ENCODE measurements at regions not wholly inside any gene's neighbourhood (a gene's known extent, or its start where the extent isn't known, plus 50 kb on each side); places are given as distances from the start of the nearest gene placed in this dataset.

DNA sequence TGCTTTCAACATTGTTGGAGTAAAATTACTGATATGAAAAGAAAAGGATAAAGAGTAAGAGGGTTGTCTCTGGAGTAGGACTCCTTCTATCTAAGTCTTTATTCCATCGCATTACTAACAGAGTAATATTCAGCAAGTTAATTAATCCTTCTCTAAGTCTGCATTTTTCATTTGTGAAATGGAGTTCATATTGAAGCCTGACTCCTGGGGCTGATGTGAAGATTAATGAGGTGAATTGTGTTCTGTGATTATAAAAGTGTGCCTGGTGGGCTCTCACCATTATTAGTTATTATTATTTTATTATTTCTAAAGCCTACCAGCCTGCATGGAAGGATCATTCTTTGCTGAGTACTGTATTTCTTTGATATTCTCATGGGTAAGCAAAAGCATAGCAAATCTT, 1096.7 kb downstream of the KCNT2 start:
- Mint-ChIP-seq H3K4me3 (no peak overlapping the region), H3K4me1 (no peaks in the 10 kb centered on the region), H3K27me3 (no peaks in the 10 kb centered on the region), H3K9me3 (peaks cover 6% of the 10 kb centered on the region), H3K27ac (no peak overlapping the region), H3K36me3 (ENCODE audit: low read depth) (no peaks in the 10 kb centered on the region)
- TF ChIP-seq, protein P1, sequence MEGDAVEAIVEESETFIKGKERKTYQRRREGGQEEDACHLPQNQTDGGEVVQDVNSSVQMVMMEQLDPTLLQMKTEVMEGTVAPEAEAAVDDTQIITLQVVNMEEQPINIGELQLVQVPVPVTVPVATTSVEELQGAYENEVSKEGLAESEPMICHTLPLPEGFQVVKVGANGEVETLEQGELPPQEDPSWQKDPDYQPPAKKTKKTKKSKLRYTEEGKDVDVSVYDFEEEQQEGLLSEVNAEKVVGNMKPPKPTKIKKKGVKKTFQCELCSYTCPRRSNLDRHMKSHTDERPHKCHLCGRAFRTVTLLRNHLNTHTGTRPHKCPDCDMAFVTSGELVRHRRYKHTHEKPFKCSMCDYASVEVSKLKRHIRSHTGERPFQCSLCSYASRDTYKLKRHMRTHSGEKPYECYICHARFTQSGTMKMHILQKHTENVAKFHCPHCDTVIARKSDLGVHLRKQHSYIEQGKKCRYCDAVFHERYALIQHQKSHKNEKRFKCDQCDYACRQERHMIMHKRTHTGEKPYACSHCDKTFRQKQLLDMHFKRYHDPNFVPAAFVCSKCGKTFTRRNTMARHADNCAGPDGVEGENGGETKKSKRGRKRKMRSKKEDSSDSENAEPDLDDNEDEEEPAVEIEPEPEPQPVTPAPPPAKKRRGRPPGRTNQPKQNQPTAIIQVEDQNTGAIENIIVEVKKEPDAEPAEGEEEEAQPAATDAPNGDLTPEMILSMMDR (IDR thresholded peaks at IDR 0.05): no peak
- ChIA-PET POLR2A (no interaction called here), CTCF (no interaction called here)
- ATAC-seq (ENCODE audit: low read depth) (no peak), DNase-seq (no peak)
- intact Hi-C loops (cut with micrococcal nuclease): no loop called here

DNA sequence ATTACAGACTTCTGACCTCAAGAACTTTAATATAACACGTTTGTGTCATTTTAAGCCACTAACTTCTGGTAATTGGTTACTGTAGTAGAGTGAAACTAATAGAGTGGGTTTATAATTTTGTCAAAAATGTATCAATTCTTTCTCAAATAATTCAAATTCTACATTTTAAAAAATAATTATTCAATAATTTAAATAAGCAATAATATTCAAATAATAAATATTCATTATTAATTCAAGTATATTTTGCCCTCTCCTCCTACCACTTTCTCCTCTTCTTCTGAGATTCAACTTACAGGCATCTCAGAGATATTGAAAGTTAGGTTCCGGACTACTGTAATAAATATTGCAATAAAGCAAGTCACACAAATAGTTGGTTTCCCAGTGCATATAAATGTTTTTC, 1107.1 kb downstream of the KCNT2 start:
- H3K27ac Mint-ChIP-seq: no peak overlapping the region
- TF ChIP-seq, protein P1 (IDR thresholded peaks at IDR 0.05): no peak
- no peak overlapping the region for H3K4me3 Mint-ChIP-seq
- H3K9me3 Mint-ChIP-seq: peaks cover 2% of the 10 kb centered on the region
- ChIA-PET POLR2A (no interaction called here), CTCF (no interaction called here)
- H3K4me1 Mint-ChIP-seq: no peaks in the 10 kb centered on the region
- intact Hi-C loops (cut with micrococcal nuclease): no loop called here
- ATAC-seq (ENCODE audit: low read depth) (no peak), DNase-seq (no peak)
- H3K27me3 Mint-ChIP-seq: no peaks in the 10 kb centered on the region
- no peaks in the 10 kb centered on the region for H3K36me3 Mint-ChIP-seq (ENCODE audit: low read depth)

DNA sequence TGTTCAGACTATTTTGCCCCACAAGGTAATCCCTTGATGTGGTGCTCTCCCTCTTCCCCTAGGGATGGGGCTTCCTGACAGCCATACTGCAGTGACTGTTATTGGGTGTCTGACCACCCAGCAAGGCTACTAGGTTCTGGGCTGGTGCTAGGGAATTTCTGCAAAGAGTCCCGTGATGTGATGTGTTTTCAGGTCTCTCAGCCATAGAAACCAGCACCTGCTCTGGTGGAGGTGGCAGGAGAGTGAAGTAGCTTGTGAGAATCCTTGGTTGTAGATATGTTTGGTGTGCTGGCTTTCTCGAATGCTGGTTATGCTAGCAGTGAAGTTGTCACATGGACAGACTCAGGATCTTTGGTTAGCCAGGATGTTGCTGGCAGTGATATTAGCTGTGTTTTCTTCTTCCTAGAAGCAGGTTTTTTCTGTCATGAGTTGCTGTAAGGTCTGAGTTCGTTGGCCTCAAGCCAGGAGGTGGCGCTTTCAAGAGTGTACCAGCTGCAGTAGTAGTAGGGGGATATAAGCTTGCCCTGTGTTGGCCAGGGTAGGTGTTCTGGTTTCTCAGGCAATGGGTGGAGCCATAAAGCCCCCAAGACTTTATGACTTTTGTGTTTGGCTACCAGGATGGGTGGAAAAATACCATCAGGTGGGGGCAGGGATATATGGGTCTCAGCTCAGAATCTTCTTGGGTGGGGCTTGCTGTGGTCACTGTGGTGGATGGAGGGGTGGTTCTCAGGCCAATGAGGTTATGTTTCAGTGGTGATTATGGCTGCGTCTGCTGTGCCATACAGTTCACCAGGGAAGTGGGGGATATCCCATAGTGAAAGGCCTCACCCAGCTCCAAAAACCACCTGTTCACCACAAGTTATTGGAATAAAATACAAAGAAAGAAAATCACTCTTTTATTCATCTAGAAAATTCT, 1112.3 kb downstream of the KCNT2 start:
- no peak for DNase-seq
- TF ChIP-seq, protein P1 (IDR thresholded peaks at IDR 0.05): no peak
- Mint-ChIP-seq H3K27ac (no peak overlapping the region), H3K4me1 (no peaks in the 10 kb centered on the region), H3K27me3 (no peaks in the 10 kb centered on the region), H3K4me3 (no peak overlapping the region), H3K36me3 (ENCODE audit: low read depth) (no peaks in the 10 kb centered on the region), H3K9me3 (peaks cover 2% of the 10 kb centered on the region)
- ChIA-PET POLR2A (no interaction called here), CTCF (no interaction called here)
- intact Hi-C loops (cut with micrococcal nuclease): no loop called here
- no peak for ATAC-seq (ENCODE audit: low read depth)

GRCh38 chr1:195482137-195482536, 1126.1 kb downstream of the KCNT2 start:
- ATAC-seq (ENCODE audit: low read depth) (no peak), DNase-seq (no peak)
- no peak overlapping the region for H3K27ac Mint-ChIP-seq
- TF ChIP-seq, protein P1 (IDR thresholded peaks at IDR 0.05): no peak
- H3K36me3 Mint-ChIP-seq (ENCODE audit: low read depth): no peaks in the 10 kb centered on the region
- H3K27me3 Mint-ChIP-seq: no peaks in the 10 kb centered on the region
- ChIA-PET POLR2A (no interaction called here), CTCF (no interaction called here)
- intact Hi-C loops (cut with micrococcal nuclease): no loop called here
- H3K4me3 Mint-ChIP-seq: no peak overlapping the region
- H3K4me1 Mint-ChIP-seq: no peaks in the 10 kb centered on the region
- peaks cover 4% of the 10 kb centered on the region for H3K9me3 Mint-ChIP-seq

- ChIA-PET CTCF (no interaction called here), POLR2A (no interaction called here)
- Mint-ChIP-seq H3K9me3 (peaks cover 4% of the 10 kb centered on the region), H3K27ac (no peak overlapping the region), H3K36me3 (ENCODE audit: low read depth) (no peaks in the 10 kb centered on the region), H3K4me1 (no peaks in the 10 kb centered on the region), H3K4me3 (no peak overlapping the region), H3K27me3 (no peaks in the 10 kb centered on the region)
- DNase-seq: no peak
- TF ChIP-seq, protein P1 (IDR thresholded peaks at IDR 0.05): no peak
- ATAC-seq (ENCODE audit: low read depth): no peak
- intact Hi-C loops (cut with micrococcal nuclease): no loop called here
These were observed 1126.9 kb downstream of the KCNT2 start for GRCh38 chr1:195481293-195481692.
